Thymus (tissue), 11 donors: ENCODE measurements at regions not wholly inside any gene's neighbourhood (a gene's known extent, or its start where the extent isn't known, plus 50 kb on each side); places are given as distances from the start of the nearest gene placed in this dataset.

Experiments
- DNase-seq, 9 donors: peaks; one replicate each; pipeline ENCODE4 v3.0.0-alpha.2; 2013; ENCODE audit warnings: low spot score in 9 of 9, low read depth in 6 of 9, missing footprints in 1 of 9
- H3K27ac ChIP-seq, 2 donors: one replicate each; pipeline ENCODE4 v1.5.1; 2013; ENCODE audit warnings: control low read depth in 1 of 2, low read depth in 1 of 2, low read length in 1 of 2, mild to moderate bottlenecking in 1 of 2, moderate library complexity in 1 of 2
- H3K27me3 ChIP-seq, 2 donors: one replicate each; pipeline ENCODE4 v1.5.1; 2013; ENCODE audit warnings: low read length in 1 of 2; ENCODE audit not compliant: control insufficient read depth in 2 of 2, insufficient read depth in 1 of 2
- H3K36me3 ChIP-seq, 2 donors: one replicate each; pipeline ENCODE4 v1.5.1; 2013; ENCODE audit warnings: low read length in 1 of 2, mild to moderate bottlenecking in 1 of 2, moderate library complexity in 1 of 2; ENCODE audit not compliant: control insufficient read depth in 2 of 2, insufficient read depth in 2 of 2
- H3K4me1 ChIP-seq, 2 donors: one replicate each; pipeline ENCODE4 v1.5.1; 2013; ENCODE audit warnings: low read length in 2 of 2; ENCODE audit not compliant: control insufficient read depth in 2 of 2, insufficient read depth in 2 of 2
- H3K4me3 ChIP-seq, 2 donors: one replicate each; pipeline ENCODE4 v1.5.1; 2013; ENCODE audit warnings: low read length in 2 of 2, control low read depth in 1 of 2, mild to moderate bottlenecking in 1 of 2
- H3K9me3 ChIP-seq, 2 donors: one replicate each; pipeline ENCODE4 v1.5.1; 2013; ENCODE audit warnings: low read length in 1 of 2, mild to moderate bottlenecking in 1 of 2; ENCODE audit not compliant: control insufficient read depth in 2 of 2, insufficient read depth in 1 of 2
- WGBS: extraction: QIAGEN DNeasy Blood & Tissue Kit; methylation state at CpG from one replicate; pipeline ENCODE4 v1.1.7; 2013; 5-methylcytosine and 5-hydroxymethylcytosine counted together
- donor health status: healthy.

DNA sequence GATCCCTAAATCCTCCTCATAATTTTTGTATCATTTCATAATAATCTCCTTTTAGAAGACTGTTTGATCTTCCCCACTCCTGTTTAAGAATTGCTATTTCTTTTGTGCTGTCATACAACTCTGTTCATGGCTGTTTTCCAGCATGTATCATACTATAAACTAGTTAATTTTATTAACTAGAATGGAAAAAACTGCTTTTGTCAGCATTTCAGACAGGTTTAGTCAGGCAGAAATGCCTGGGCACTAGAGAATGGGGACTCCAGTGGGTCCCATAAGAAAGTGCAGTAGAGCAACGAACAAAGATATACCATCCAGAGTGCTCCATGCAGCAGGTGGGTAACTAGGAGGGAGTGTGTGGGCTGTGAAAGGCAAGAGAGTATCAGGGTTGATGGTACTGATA lies 523.9 kb downstream of the PLOD2 start:
- H3K4me1 ChIP-seq: no peaks in the 10 kb centered on the region
- H3K36me3 ChIP-seq: no peaks in the 10 kb centered on the region
- H3K4me3 ChIP-seq: no peak overlapping the region
- WGBS: 92% methylated on average over 1 of the region's 1 CpG
- H3K27me3 ChIP-seq: no peaks in the 10 kb centered on the region
- H3K9me3 ChIP-seq: peaks cover 0 to 1% of the 10 kb centered on the region in 2 donors
- DNase-seq: no peak
- no peak overlapping the region for H3K27ac ChIP-seq

DNA sequence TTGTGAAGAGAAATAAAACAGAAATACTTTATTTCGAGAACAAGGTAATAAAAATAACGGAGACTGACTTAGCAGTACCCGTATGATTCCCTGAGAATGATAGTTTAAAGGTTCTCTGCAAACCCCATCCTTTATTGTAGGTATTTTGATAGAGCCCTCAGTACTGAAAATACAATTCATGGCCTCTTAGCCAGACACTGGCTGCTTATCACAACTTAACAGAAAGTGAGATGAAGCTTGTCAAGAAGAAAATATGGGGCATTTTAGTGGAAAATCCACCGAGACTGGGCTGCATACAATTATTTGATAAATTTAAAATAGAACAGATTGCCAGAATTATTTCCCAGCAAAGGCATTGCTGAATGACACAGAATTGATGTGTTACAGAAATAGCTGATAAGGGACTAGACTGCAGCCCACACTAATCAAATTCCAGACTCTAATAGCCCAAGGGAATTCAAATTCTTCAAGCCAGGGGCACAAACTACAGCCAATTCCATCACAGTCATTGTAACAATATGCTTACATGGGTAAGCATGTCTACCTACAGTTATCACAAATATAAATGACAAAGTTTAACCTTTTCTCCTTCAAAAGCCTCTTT lies 521.9 kb downstream of the PLOD2 start:
- WGBS: 89% methylated on average over 4 of the region's 4 CpGs
- no peak for DNase-seq
- Histone ChIP-seq H3K4me3 (no peak overlapping the region), H3K27ac (no peak overlapping the region), H3K9me3 (peaks cover 0 to 1% of the 10 kb centered on the region in 2 donors), H3K27me3 (no peaks in the 10 kb centered on the region), H3K4me1 (no peaks in the 10 kb centered on the region), H3K36me3 (no peaks in the 10 kb centered on the region)

DNA sequence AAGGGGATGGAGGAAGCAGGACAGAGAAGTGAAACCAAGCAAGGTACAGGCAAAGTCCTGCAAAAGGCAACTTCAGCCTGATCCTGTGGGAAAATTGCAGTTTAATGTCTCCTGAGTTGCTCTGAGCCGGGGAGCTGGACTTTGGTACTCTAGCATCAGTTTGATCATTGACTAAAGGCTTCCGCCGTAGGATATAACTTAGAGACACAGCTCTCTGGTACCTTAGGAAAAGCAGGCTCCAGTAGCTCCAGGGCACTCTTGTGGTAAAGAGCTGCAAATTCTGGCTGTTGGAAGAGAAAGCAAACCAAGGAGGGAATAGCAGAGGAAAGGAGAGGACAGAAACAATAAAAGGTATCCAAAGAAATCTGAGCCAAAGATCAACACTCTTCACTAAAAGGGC lies 521.1 kb downstream of the PLOD2 start:
- Histone ChIP-seq H3K4me3 (no peak overlapping the region), H3K36me3 (no peaks in the 10 kb centered on the region), H3K9me3 (peaks cover 0 to 1% of the 10 kb centered on the region in 2 donors), H3K27me3 (no peaks in the 10 kb centered on the region), H3K4me1 (no peaks in the 10 kb centered on the region), H3K27ac (no peak overlapping the region)
- no peak for DNase-seq
- 93% methylated on average over 3 of the region's 3 CpGs for WGBS

DNA sequence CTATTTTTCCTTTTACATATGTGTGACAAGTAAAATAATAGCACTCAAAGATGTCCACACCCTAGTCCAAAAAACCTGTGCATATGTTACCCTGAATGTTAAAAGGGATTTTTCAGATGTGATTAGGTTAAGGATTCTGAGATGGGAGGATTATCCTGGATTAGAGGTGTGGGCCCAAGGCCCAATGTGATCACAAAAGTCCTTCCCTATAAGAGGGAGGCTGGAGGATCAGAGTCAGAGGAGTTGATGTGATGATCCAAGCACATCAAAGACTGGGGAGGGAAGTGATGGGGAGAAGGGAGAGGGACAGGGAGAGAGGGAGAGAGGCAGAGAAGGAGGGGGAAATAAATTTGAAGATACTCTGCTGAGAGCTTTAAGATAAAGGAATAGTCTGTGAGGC lies 512.6 kb downstream of the PLOD2 start:
- no peak for DNase-seq
- Histone ChIP-seq H3K27ac (no peak overlapping the region), H3K9me3 (no peaks in the 10 kb centered on the region), H3K4me3 (no peak overlapping the region), H3K36me3 (no peaks in the 10 kb centered on the region), H3K4me1 (no peaks in the 10 kb centered on the region), H3K27me3 (no peaks in the 10 kb centered on the region)

DNA sequence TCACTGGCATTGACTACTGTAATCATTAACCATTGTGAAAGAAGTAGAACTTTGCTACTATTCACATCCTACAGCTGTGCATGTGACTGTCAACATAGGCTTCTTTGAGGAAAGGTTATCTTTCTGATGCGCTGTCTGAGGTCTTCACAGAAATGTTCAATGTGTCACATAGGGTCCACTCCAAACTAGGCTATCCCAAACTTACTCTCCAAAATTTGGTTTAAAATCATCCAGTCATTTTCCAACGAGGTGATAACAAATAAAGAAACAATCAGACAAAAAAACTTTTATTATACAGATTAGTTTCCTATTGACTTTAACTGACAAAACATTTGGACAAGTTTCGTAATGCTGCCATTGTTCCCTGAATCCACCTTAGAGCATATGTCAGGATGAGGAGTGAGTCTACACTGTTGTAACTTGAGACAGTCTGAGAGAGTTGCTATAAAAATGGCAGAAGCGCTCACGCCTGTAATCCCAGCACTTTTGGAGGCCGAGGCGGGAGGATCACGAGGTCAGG lies 511.6 kb downstream of the PLOD2 start:
- no peaks in the 10 kb centered on the region for H3K9me3 ChIP-seq
- WGBS: 93% methylated on average over 8 of the region's 8 CpGs
- H3K27me3 ChIP-seq: no peaks in the 10 kb centered on the region
- no peak overlapping the region for H3K4me3 ChIP-seq
- H3K36me3 ChIP-seq: no peaks in the 10 kb centered on the region
- H3K27ac ChIP-seq: no peak overlapping the region
- DNase-seq: no peak
- H3K4me1 ChIP-seq: no peaks in the 10 kb centered on the region

DNA sequence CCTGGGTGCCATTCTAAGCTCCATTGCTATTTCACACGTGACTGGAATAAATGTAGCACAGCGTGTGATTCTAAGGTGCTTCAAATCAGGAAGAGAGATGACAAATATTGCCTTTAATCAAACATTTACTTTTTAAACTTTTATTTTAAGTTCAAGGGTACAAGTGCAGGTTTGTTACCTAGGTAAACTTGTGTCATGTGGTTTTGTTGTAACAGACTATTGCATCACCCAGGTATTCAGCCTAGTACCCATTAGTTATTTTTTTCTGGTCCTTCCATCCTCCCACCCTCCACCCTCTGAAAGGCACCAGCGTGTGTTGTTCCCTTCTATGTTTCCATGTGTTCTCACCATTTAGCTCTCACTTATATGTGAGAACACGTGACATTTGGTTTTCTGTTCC lies 510.8 kb downstream of the PLOD2 start:
- 96% methylated on average over 4 of the region's 4 CpGs for WGBS
- no peaks in the 10 kb centered on the region for H3K27me3 ChIP-seq
- DNase-seq: no peak

DNA sequence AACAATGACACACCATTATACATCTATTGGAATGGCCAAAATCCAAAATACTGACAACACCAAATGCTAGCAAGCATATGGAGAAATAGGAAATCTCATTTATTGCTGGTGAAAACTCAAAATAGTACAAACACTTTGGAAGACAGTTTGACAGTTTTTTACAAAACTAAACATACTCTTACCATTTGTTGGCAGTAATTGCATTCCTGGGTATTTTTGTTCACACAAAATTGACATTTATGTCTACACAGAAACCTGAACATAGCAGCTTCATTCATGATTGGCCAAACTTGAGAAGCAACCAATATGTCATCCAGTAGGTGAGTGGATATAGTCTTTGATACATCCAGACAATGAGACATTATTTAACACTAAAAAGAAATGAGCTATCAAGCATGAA lies 489.9 kb downstream of the PLOD2 start:
- no peaks in the 10 kb centered on the region for H3K27me3 ChIP-seq
- no peak overlapping the region for H3K27ac ChIP-seq
- no peaks in the 10 kb centered on the region for H3K36me3 ChIP-seq
- DNase-seq: no peak
- H3K4me3 ChIP-seq: no peak overlapping the region
- no peaks in the 10 kb centered on the region for H3K4me1 ChIP-seq
- H3K9me3 ChIP-seq: no peaks in the 10 kb centered on the region

More for the DNA sequence above, 510.8 kb downstream of the PLOD2 start:
- Histone ChIP-seq H3K36me3 (no peaks in the 10 kb centered on the region), H3K9me3 (no peaks in the 10 kb centered on the region), H3K4me3 (no peak overlapping the region), H3K27ac (no peak overlapping the region), H3K4me1 (no peaks in the 10 kb centered on the region)

DNA sequence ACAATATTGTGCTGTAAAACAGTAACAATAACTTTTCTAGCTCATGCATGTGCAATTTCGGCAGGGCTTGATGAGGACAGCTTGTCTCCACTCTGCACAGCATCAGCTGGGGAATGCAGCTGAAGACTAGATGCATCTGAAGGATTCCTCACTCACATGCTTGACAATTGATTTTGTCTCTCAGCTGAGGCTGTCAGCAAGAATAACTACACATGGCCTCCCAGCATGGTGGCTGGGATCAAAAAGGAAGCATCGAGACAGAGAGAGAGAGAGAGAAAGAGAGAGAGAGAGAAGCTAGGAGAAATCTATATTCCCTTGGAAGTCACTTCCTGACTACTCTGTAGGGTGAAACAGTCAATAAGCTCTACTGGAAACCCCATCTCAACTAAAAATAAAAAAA lies 487.1 kb downstream of the PLOD2 start:
- WGBS: 88% methylated on average over 2 of the region's 2 CpGs
- H3K27me3 ChIP-seq: no peaks in the 10 kb centered on the region
- DNase-seq: no peak

DNA sequence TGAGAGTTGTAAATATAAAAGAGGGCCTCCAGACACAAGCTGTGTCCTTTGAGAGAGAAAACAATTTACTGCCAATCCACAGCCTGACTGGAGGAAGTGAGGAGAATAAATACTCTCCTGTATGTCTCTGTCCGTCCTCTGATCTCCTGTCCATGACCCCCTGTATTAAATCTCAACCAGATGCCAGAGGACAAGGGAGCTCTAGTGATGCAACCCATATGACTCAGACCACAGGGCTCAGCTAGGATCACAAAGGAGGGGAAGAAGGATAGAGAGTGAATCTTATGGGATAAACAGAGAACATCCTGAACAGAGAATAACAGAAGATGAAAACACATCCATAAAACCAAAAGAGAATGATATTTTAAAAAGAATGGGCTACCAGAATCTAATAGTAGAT lies 482.6 kb downstream of the PLOD2 start:
- Histone ChIP-seq H3K27me3 (no peaks in the 10 kb centered on the region), H3K27ac (no peak overlapping the region), H3K4me1 (no peaks in the 10 kb centered on the region), H3K4me3 (no peak overlapping the region), H3K9me3 (no peaks in the 10 kb centered on the region), H3K36me3 (no peaks in the 10 kb centered on the region)
- DNase-seq: no peak
- WGBS: 85% methylated on average over 1 of the region's 1 CpG

More for the DNA sequence above, 487.1 kb downstream of the PLOD2 start:
- Histone ChIP-seq H3K4me1 (no peaks in the 10 kb centered on the region), H3K36me3 (no peaks in the 10 kb centered on the region), H3K9me3 (no peaks in the 10 kb centered on the region), H3K4me3 (no peak overlapping the region), H3K27ac (no peak overlapping the region)

DNA sequence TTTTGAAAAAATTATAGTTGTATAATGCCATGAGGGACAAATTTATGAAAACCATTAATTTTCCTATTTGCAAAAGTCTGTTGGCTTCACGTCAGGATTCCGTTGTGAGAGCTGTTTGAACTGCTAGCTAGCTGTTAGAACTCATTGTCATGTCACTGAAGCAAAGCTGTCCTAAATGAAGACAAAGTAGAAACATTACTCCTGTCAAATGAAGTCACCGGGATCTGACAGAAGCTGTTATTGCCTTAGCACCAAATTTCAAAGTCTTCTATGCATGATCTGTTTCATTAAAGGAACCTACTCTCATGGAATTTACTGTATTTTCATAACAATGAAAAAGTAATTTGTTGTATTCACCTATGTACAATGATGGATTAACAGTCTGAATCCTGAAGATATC lies 479.8 kb downstream of the PLOD2 start:
- no peak overlapping the region for H3K27ac ChIP-seq
- DNase-seq: no peak
- WGBS: 94% methylated on average over 3 of the region's 3 CpGs
- H3K9me3 ChIP-seq: no peaks in the 10 kb centered on the region
- H3K4me3 ChIP-seq: no peak overlapping the region
- no peaks in the 10 kb centered on the region for H3K4me1 ChIP-seq
- no peaks in the 10 kb centered on the region for H3K36me3 ChIP-seq
- H3K27me3 ChIP-seq: no peaks in the 10 kb centered on the region
